ENCODE measurements at regions not wholly inside any gene's neighbourhood (a gene's known extent, or its start where the extent isn't known, plus 50 kb on each side); places are given as distances from the start of the nearest gene placed in this dataset.

DNA sequence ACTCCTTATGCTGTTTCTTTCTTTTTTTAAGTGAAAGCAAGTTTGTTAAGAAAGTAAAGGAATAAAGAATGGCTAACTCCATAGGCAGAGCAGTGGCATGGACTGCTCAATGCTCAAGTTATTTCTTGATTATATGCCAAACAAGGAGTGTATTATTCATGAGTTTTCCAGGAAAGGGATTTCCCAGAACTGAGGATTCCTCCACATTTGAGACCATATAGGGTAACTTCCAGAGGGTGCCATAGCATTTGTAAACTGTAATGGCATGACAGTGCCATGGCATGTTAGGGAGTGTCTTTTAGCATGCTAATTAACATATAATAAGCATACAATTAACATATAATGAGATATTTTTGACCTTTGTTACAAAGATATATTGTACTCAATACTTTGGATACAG is 1034.5 kb upstream of the PHF14 start:
- Mint-ChIP-seq H3K27ac (no peak overlapping the region), H3K9me3 (no peaks in the 10 kb centered on the region), H3K4me3 (no peak overlapping the region), H3K4me1 (no peaks in the 10 kb centered on the region), H3K27me3 (no peaks in the 10 kb centered on the region), H3K36me3 (no peaks in the 10 kb centered on the region)
- DNase-seq: no peak
- CTCF ChIA-PET: no interaction called here

GRCh38 chr7:9945131-9945530 is 1028.5 kb upstream of the PHF14 start:
- Mint-ChIP-seq H3K9me3 (peaks cover 7% of the 10 kb centered on the region), H3K4me3 (no peak overlapping the region), H3K27ac (no peak overlapping the region), H3K4me1 (no peaks in the 10 kb centered on the region), H3K27me3 (no peaks in the 10 kb centered on the region), H3K36me3 (no peaks in the 10 kb centered on the region)
- CTCF ChIA-PET: no interaction called here
- DNase-seq: no peak

- DNase-seq: no peak
- Mint-ChIP-seq H3K27me3 (no peaks in the 10 kb centered on the region), H3K9me3 (peaks cover 7% of the 10 kb centered on the region), H3K36me3 (no peaks in the 10 kb centered on the region), H3K4me1 (no peaks in the 10 kb centered on the region), H3K27ac (no peak overlapping the region), H3K4me3 (no peak overlapping the region)
- CTCF ChIA-PET: no interaction called here
These were observed 1027.8 kb upstream of the PHF14 start for GRCh38 chr7:9945857-9946256.

DNA sequence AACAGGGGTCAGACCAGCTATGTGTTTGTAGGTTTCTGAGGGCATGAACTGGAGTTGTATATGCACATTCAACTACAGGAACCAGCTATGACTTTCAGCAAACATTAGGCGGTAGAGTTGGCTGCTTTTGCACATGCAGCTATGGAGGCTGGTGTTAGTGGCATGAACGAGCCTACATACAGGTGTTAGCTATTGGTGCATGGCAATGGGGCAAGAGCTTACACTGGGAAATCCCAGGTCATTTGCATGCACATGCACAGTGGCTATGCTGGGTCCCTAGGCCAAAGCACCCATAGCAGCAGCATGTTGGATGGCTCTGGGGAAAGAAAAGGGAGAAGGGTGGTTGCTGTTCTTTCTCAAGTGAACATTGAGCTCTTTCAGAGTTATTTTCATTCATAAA is 1018.5 kb upstream of the PHF14 start:
- Mint-ChIP-seq H3K9me3 (peaks cover 6% of the 10 kb centered on the region), H3K4me1 (no peaks in the 10 kb centered on the region), H3K27ac (no peak overlapping the region), H3K36me3 (no peaks in the 10 kb centered on the region), H3K4me3 (no peak overlapping the region), H3K27me3 (no peaks in the 10 kb centered on the region)
- DNase-seq: no peak
- CTCF ChIA-PET: no interaction called here

GRCh38 chr7:9958486-9958885 is 1015.2 kb upstream of the PHF14 start:
- peaks cover 6% of the 10 kb centered on the region for H3K9me3 Mint-ChIP-seq
- H3K4me1 Mint-ChIP-seq: no peaks in the 10 kb centered on the region
- CTCF ChIA-PET: no interaction called here
- no peak overlapping the region for H3K27ac Mint-ChIP-seq
- no peak for DNase-seq
- H3K36me3 Mint-ChIP-seq: no peaks in the 10 kb centered on the region
- H3K27me3 Mint-ChIP-seq: no peaks in the 10 kb centered on the region
- no peak overlapping the region for H3K4me3 Mint-ChIP-seq

DNA sequence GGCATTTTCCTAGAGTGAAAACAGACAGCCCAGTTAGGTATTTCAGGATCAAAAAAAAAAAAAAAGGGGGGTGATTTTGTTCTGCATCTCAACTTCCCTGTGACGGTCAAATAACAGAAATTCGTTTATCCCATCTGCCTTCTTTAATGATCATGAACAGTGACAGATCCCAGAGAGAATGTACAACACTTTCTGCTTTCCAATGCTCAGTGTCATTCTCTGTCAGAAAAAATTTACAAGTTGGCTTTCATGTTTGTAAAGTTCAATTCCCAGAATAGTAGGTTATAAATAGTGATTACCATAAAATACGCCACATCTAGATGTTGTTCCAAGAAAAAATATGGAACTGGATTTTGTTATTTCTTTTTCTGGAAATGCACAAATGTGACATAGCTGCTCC is 1013.2 kb upstream of the PHF14 start:
- Mint-ChIP-seq H3K4me1 (no peaks in the 10 kb centered on the region), H3K9me3 (peaks cover 3% of the 10 kb centered on the region), H3K4me3 (no peak overlapping the region), H3K36me3 (no peaks in the 10 kb centered on the region), H3K27me3 (no peaks in the 10 kb centered on the region), H3K27ac (no peak overlapping the region)
- CTCF ChIA-PET: no interaction called here
- no peak for DNase-seq

DNA sequence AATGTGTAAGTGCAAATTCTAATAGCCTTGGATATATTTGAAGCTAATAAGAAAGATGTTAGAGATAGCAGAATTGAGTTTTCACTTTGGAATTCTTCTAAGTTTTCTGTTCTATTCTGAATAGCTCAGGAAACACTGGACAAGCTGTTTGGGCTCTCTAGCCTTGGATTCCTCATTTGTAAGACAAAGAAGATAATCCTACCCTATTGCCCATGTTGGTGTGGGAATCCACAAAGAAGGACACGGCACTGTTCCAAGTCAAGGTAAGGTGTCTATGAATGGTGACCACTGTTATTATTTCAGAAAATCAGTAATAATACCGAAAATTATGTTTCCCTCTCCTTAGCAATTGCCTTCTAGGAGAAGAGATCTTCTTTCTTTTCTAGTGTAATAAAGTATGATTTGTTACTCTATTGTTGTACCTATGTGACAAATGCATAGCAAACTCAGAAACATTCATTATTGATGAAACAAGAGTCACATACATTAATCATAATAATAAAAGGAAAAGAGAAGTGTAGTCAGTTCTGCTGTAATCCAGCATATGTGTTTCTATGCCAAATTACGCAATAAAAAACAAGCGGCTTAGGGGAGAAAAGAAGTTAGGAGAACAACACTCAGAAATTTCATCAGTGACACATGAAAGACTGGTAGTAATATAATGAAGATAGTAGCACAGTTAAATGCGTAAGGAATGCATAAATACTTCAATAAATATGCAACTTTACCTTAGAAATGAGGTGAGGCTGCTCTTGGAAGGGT is 1012.3 kb upstream of the PHF14 start:
- peaks cover 3% of the 10 kb centered on the region for H3K9me3 Mint-ChIP-seq
- CTCF ChIA-PET: no interaction called here
- H3K27ac Mint-ChIP-seq: no peak overlapping the region

GRCh38 chr7:9962742-9963141 is 1010.9 kb upstream of the PHF14 start:
- H3K36me3 Mint-ChIP-seq: no peaks in the 10 kb centered on the region
- H3K4me1 Mint-ChIP-seq: no peaks in the 10 kb centered on the region
- no peaks in the 10 kb centered on the region for H3K27me3 Mint-ChIP-seq
- CTCF ChIA-PET: no interaction called here
- H3K27ac Mint-ChIP-seq: no peak overlapping the region
- H3K4me3 Mint-ChIP-seq: no peak overlapping the region
- DNase-seq: no peak
- H3K9me3 Mint-ChIP-seq: no peaks in the 10 kb centered on the region

More for the DNA sequence above, 1012.3 kb upstream of the PHF14 start:
- H3K27me3 Mint-ChIP-seq: no peaks in the 10 kb centered on the region
- no peaks in the 10 kb centered on the region for H3K4me1 Mint-ChIP-seq
- H3K36me3 Mint-ChIP-seq: no peaks in the 10 kb centered on the region
- no peak for DNase-seq
- H3K4me3 Mint-ChIP-seq: no peak overlapping the region

- peaks cover 2% of the 10 kb centered on the region for H3K9me3 Mint-ChIP-seq
- CTCF ChIA-PET: no interaction called here
- no peaks in the 10 kb centered on the region for H3K4me1 Mint-ChIP-seq
- no peak overlapping the region for H3K4me3 Mint-ChIP-seq
- no peaks in the 10 kb centered on the region for H3K27me3 Mint-ChIP-seq
- DNase-seq: no peak
- H3K27ac Mint-ChIP-seq: no peak overlapping the region
- no peaks in the 10 kb centered on the region for H3K36me3 Mint-ChIP-seq
These were observed 995.3 kb upstream of the PHF14 start for GRCh38 chr7:9978106-9979064.

GRCh38 chr7:9981742-9982349 is 991.8 kb upstream of the PHF14 start:
- H3K4me3 Mint-ChIP-seq: no peak overlapping the region
- H3K27ac Mint-ChIP-seq: no peak overlapping the region

DNA sequence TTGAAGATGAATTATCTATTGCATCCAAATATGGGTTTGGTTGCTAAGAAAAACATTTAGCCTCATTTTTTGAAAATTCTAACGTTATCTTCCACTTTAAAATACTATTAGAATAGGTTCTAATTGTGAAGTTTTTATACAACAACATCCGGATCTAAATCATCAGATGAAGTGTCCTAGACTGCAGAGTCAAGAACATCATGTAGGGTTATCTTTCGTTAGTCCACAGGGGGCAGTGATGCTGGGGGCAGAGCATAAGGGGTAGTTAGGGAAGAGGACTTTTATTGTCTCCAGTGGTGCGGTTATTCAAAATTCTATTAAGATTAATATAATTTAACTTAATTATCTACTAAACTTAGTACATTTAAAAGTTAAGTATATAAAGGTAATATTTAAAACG is 990.6 kb upstream of the PHF14 start:
- Mint-ChIP-seq H3K9me3 (peaks cover 4% of the 10 kb centered on the region), H3K4me3 (no peak overlapping the region), H3K4me1 (no peaks in the 10 kb centered on the region), H3K27me3 (no peaks in the 10 kb centered on the region), H3K36me3 (no peaks in the 10 kb centered on the region), H3K27ac (no peak overlapping the region)
- CTCF ChIA-PET: no interaction called here
- no peak for DNase-seq

More at GRCh38 chr7:9981742-9982349, 991.8 kb upstream of the PHF14 start:
- CTCF ChIA-PET: no interaction called here
- Mint-ChIP-seq H3K36me3 (no peaks in the 10 kb centered on the region), H3K9me3 (peaks cover 2% of the 10 kb centered on the region), H3K4me1 (no peaks in the 10 kb centered on the region), H3K27me3 (no peaks in the 10 kb centered on the region)
- DNase-seq: no peak

- H3K27ac Mint-ChIP-seq: no peak overlapping the region
- no peaks in the 10 kb centered on the region for H3K27me3 Mint-ChIP-seq
- no peaks in the 10 kb centered on the region for H3K36me3 Mint-ChIP-seq
- no peak overlapping the region for H3K4me3 Mint-ChIP-seq
- no peak for DNase-seq
- peaks cover 4% of the 10 kb centered on the region for H3K9me3 Mint-ChIP-seq
- H3K4me1 Mint-ChIP-seq: no peaks in the 10 kb centered on the region
- CTCF ChIA-PET: no interaction called here
These were observed 958.0 kb upstream of the PHF14 start for GRCh38 chr7:10015687-10016086.

DNA sequence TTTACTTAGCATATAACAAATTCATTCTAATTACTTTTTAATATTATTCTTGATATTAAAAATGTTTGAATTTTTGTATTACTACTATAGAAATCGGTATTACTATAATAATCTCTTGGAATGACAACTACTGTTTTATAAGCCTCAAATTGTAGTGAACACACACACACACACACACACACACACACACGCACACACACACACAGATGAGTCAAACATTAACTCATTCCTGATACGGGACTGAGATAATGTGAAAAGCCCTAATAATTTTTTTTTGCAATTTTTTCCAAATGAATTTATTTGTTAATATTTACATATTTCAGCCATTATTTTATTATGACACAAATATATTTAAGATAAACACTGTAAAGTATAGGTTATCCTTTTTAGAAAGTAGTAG is 951.2 kb upstream of the PHF14 start:
- CTCF ChIA-PET: no interaction called here
- Mint-ChIP-seq H3K9me3 (peaks cover 14% of the 10 kb centered on the region), H3K4me1 (no peaks in the 10 kb centered on the region), H3K36me3 (no peaks in the 10 kb centered on the region), H3K27ac (no peak overlapping the region), H3K27me3 (no peaks in the 10 kb centered on the region), H3K4me3 (no peak overlapping the region)
- no peak for DNase-seq

GRCh38 chr7:10022957-10023356 is 950.7 kb upstream of the PHF14 start:
- H3K4me3 Mint-ChIP-seq: no peak overlapping the region
- CTCF ChIA-PET: no interaction called here
- peaks cover 14% of the 10 kb centered on the region for H3K9me3 Mint-ChIP-seq
- H3K4me1 Mint-ChIP-seq: no peaks in the 10 kb centered on the region
- no peak overlapping the region for H3K27ac Mint-ChIP-seq
- DNase-seq: no peak
- H3K27me3 Mint-ChIP-seq: no peaks in the 10 kb centered on the region
- H3K36me3 Mint-ChIP-seq: no peaks in the 10 kb centered on the region
